HEK293 (cell line): ENCODE measurements at regions not wholly inside any gene's neighbourhood (a gene's known extent, or its start where the extent isn't known, plus 50 kb on each side); places are given as distances from the start of the nearest gene placed in this dataset.

Experiments used
- BCL11A ChIP-seq: fragments of 450-650 bp; formaldehyde crosslinking; IDR thresholded peaks from 2 replicates; pipeline ENCODE4 v1.5.1; 2016; ENCODE audit warnings: low read depth, missing biosample characterization, missing genetic modification characterization
- BCL11B ChIP-seq: fragments of 450-650 bp; formaldehyde crosslinking; IDR thresholded peaks from 2 replicates; pipeline ENCODE4 v1.5.1; 2016; ENCODE audit warnings: low read depth, missing biosample characterization, missing genetic modification characterization
- CTCF ChIP-seq: fragments of 450-650 bp; formaldehyde crosslinking; IDR thresholded peaks from 2 replicates; pipeline ENCODE4 v1.5.1; 2016; ENCODE audit warnings: missing biosample characterization, missing genetic modification characterization
- GLI4 ChIP-seq: fragments of 450-650 bp; formaldehyde crosslinking; IDR thresholded peaks from 2 replicates; pipeline ENCODE4 v1.5.1; 2016; ENCODE audit warnings: missing biosample characterization, missing genetic modification characterization
- MZF1 ChIP-seq: fragments of 450-650 bp; formaldehyde crosslinking; IDR thresholded peaks from 2 replicates; pipeline ENCODE4 v1.5.1; 2017; ENCODE audit warnings: missing biosample characterization, missing genetic modification characterization, borderline replicate concordance
- PRDM1 ChIP-seq: fragments of 450-650 bp; formaldehyde crosslinking; IDR thresholded peaks from 2 replicates; pipeline ENCODE4; 2016; ENCODE audit warnings: missing biosample characterization, missing genetic modification characterization
- YY1 ChIP-seq: fragments of 450-650 bp; formaldehyde crosslinking; IDR thresholded peaks from 2 replicates; pipeline ENCODE4 v1.5.1; 2018; ENCODE audit warnings: missing biosample characterization, missing genetic modification characterization
- ZBTB11 ChIP-seq: fragments of 450-650 bp; formaldehyde crosslinking; conservative IDR thresholded peaks from 2 replicates; pipeline ENCODE4 v1.5.1; 2016; ENCODE audit warnings: low read depth, missing biosample characterization, missing genetic modification characterization
- ZEB2 ChIP-seq: fragments of 450-650 bp; formaldehyde crosslinking; IDR thresholded peaks from 2 replicates; pipeline ENCODE4 v1.5.1; 2016; ENCODE audit warnings: missing biosample characterization, missing genetic modification characterization
- ZNF175 ChIP-seq: fragments of 450-650 bp; formaldehyde crosslinking; IDR thresholded peaks from 2 replicates; pipeline ENCODE4 v1.5.1; 2016; ENCODE audit warnings: missing biosample characterization, missing genetic modification characterization
- ZNF280D ChIP-seq: fragments of 450-650 bp; formaldehyde crosslinking; IDR thresholded peaks from 2 replicates; pipeline ENCODE4 v1.5.1; 2016; ENCODE audit warnings: missing biosample characterization, missing genetic modification characterization
- ZNF621 ChIP-seq: fragments of 450-650 bp; formaldehyde crosslinking; IDR thresholded peaks from 2 replicates; pipeline ENCODE4 v1.5.1; 2017; ENCODE audit warnings: missing biosample characterization, missing genetic modification characterization
- ZNF704 ChIP-seq: fragments of 450-650 bp; formaldehyde crosslinking; IDR thresholded peaks from 2 replicates; pipeline ENCODE4 v1.5.1; 2016; ENCODE audit warnings: missing biosample characterization, missing genetic modification characterization
- ZNF843 ChIP-seq: fragments of 450-650 bp; formaldehyde crosslinking; IDR thresholded peaks from 2 replicates; pipeline ENCODE4 v1.5.1; 2016; ENCODE audit warnings: missing biosample characterization, missing genetic modification characterization

DNA sequence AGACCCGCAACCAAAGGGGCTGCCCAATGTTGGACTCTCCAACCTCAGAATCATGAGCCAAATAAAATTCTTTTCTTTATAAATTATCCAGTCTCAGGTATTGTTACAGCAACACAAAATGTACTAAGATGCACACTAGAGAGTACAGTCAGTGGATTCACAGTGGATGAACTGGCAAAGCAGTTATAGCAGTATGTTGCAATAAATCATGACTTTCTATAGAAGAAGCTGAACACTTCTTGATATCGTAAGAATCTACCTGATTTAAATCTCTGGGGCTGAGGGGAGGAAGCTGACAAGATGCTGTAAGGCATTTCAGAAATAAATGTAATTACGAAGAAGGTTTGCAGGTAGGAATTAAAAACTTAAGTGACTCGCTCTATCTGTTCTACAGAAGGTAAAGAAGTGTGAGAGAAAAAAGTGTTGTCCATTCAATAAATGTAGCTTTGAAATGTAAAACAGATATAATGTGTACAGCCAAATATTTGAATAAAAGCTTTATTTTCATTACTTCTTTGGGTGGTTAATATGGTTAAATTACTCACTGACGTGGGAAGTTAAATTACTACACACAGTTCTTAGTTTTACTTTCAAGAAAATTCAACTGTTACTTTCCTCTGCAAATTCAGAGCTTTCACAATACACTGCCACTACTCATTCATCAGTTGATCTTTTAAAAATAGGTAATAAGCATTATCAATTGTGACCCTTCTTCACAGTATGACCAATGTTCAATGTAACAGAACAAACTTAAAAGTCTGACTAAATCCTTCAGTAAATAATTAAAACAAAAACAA is 439.1 kb downstream of the SHQ1 start:
- no peak for TF ChIP-seq GLI4 (tag by site-specific recombination)
- TF ChIP-seq CTCF (tag by site-specific recombination): no peak
- no peak for TF ChIP-seq ZNF621 (tag by site-specific recombination)
- TF ChIP-seq ZEB2 (tag by site-specific recombination): no peak
- no peak for TF ChIP-seq BCL11A
- no peak for TF ChIP-seq YY1
- no peak for TF ChIP-seq ZNF175
- TF ChIP-seq ZNF704 (tag by site-specific recombination): no peak
- no peak for TF ChIP-seq ZNF843
- TF ChIP-seq ZNF280D (tag by site-specific recombination): no peak
- no peak for TF ChIP-seq PRDM1
- TF ChIP-seq MZF1 (tag by site-specific recombination): no peak
- no peak for TF ChIP-seq BCL11B (tag by site-specific recombination)
- TF ChIP-seq ZBTB11 (tag by site-specific recombination): no peak
